AML-193 (cell line): ENCODE measurements at regions not wholly inside any gene's neighbourhood (a gene's known extent, or its start where the extent isn't known, plus 50 kb on each side); places are given as distances from the start of the nearest gene placed in this dataset.

ENCODE experiments used
- DNase-seq, 2 experiments: peaks; one replicate each; lab custom pipeline; 2025; lab: John Stamatoyannopoulos, UW

DNA sequence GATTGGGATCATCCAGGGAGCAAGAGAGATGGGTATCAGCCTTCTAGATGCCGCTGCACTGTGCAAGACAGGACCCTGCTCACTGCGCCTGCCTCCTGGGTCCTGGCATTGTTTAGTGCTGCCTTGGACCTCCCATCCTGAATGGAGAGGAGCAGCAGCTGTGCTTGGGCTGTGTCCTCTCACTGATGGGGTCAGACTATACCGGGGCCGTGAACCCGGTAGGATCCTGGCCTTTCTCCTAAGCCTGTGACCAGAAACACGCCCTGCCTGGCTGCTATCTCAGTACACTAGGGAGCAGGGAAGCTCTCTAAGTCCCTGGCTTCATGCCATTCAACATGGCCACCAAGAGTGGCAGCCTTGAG lies 309.4 kb upstream of the ZNF32 start:
- no peak for DNase-seq

DNA sequence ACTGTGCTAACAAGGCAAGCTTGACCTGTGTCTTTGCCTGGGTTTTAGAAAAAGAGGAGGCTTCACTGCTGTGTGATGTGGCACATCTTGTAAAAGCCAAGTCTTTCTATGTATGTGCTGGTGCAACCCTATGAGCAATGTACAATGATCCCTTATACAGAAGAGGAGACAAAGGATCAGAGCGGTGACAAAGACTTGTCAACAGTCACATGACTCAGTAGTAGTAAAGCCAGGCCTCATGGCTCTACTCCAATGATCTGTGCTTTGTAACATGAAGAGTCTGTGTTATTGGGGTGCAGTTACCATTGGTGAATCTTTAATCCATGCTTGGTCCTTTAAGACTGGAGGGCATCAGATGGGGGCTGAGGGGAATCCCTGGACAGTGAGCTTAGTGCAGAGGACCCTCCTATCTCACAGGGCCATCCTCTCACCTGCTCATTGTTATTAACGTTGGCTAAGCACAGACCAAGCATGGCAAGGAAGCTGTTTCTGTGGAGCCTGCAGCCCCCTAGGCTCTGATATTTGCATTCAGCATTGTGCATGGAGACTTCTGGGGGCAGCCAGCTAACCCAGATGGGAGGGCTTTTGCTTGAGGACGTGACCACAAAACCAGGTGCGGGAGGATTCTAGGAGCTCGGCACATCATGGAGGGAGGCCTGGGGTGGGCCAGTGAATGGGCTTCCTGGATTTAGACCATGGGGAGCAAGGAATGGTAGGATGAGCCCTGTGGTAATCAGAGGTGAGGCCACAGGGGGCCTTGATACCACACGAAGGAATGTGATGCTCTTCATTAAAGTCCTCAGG lies 308.8 kb upstream of the ZNF32 start:
- no peak for DNase-seq

DNA sequence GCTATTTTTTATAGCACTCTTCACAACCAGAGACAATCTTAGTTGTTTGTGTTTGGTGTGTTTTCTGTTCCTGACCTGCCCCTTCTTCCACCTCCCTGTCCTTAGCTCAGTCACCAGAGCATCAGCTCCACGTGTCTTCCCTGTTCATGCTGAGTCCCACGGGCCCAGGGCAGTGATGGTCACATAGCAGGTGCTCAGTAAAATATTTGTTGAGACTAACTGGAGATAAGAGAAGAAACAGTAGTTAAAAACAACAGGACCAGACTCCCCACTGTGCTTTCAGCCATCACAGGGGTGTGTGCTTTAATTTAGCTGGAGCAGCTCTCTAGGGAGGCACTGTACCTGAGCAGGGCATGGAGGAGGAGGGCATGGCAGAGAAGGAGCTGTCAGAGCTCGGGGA lies 307.3 kb upstream of the ZNF32 start:
- DNase-seq: no peak

DNA sequence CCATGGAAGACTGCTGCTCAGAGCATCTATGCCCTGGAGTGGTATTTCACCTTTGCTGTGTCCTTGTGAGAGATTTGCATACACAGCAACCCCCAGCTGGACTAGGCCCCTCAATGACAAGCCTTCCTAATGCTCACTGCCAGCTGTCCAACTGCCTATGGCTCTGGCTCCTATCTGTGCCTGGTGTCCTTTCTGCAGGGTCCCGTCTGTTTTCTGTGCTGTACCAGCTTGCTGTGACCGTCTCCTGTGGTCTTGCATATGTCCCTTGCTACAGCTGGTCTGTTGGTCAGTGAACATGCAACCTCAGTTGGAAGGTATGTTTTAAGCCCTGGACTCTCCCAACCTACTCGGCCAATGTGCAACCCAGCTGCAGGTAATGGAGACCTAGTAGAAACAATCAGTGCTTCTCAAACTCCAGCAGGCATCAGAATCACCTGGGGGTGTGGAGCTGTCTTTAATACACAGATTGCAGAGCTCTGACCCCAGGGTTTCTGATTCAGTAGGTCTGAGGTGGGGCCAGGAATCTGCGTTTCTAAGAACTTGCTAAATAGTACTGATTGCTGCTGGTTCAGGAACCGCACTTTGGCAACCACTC lies 306.4 kb upstream of the ZNF32 start:
- DNase-seq: no peak

DNA sequence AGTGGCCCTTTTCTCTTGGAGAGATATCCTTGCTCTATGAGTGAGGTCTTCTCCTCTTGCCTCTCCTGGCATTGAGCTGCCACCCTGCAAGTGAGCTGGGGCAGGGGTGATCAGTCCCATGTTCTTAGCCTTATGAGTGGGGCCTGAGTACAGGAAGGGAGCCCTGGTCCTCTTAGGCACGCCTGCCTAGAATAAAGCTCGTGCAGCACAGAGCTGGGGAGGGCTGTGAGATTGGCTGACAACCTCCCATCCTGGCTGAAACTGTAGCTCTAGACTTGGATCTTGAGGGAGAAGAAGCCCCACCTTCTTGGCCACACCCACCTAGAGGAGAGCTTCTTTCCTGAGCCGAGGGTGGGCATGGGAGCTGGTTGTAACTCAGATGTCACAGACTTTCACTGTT lies 305.0 kb upstream of the ZNF32 start:
- no peak for DNase-seq

DNA sequence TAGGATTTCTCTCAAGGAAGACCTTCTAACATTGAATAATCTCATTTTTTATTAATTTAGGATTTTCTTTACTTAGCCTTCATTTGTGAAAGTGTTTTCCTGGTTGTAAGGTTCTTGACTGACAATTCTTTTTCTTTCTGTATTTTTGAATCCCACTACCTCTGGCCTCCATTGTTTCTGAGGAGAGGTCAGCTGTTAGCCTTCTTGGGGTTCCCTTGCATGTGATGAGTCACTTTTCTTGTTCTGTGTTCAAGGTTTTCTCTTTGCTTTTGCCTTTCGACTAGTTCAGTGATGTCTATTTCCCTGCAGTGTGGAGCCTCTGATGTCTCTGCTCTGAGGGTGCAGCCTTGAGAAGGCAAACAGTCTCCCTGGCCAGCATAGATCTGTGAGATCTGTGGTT lies 304.1 kb upstream of the ZNF32 start:
- DNase-seq: no peak

DNA sequence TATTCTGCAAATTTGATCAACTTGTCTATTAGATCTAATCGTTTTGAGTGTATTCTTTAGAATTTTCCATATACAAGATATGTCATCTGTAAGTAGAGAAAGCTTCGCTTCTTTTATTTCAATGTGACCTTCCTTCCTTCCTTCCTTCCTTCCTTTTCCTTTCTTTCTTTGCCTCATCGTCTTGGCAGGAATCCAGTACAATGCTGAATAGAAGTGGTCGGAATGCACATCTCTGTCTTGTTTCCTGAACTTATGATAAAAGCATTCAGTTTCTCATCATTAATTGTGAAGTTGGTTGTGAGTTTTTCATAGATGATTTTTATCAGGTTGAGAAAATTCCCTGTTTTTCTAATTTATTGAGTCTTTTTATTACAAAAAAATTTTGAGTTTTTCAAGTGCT lies 300.7 kb upstream of the ZNF32 start:
- no peak for DNase-seq

DNA sequence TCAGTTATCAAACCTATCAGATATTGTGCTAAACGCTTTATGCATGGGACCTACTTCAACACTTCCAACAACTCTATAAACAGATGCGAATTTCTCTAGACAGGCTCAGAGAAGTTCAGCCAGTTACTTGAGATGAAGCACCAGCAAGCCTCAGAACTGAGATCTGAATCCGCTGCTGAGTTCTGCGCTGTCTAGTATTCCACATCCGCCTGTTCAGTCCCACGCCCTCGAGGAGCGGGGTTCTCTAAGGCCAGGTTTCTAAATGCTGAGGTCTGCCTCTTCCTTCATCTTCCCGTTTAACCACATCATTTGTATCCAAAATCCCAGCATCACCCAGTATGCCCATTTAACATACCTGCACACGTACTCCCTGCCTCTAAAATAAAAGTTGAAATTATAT lies 297.8 kb upstream of the ZNF32 start:
- no peak for DNase-seq

DNA sequence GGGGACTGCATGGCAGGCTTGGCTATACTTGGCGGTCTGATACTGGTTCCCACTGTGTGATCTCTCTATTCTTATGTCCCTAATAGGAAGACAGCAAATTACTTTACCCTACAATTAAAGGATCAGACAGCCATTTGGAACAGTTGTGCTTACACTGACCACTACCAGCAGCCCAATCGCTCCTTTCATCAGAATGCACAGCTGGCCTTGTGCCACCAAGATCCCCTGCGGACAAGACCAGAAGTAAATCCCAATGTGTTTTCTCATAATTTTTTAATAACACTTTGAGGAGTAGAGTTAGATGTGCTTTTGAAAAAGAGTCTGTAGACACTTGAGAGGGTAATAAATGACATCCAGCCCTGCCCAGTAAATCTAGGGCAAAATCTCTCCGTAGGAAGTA lies 297.2 kb upstream of the ZNF32 start:
- DNase-seq: no peak

DNA sequence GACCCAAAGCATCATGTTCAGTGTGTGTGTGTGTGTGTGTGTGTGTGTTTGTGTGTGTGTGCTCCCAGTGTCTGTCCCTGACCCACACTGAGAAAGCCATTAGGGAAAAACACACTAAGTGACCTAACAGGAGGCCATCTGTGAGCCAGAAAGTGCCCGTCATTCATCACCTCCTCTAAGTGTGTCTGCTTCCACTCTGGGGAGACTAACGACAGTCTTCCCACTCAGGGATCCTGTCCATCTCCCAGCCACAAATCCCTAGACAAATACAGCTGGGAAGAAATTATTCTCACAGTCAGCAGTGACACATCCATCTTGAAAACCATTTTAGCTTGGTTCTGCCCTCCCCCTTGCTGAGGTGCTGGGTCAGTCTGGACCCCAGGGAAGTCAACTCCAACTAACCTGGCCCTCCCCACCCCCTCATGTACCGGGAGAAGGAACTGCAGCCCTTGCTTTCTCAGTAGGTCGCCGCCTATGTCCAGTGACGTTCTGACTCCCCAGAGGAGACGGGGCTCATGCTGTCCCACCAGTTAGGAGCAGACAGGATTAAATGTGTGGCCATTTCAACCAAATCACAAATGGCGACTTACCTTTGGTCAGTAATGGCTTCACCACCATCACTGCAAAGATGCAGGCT lies 296.5 kb upstream of the ZNF32 start:
- no peak for DNase-seq

DNA sequence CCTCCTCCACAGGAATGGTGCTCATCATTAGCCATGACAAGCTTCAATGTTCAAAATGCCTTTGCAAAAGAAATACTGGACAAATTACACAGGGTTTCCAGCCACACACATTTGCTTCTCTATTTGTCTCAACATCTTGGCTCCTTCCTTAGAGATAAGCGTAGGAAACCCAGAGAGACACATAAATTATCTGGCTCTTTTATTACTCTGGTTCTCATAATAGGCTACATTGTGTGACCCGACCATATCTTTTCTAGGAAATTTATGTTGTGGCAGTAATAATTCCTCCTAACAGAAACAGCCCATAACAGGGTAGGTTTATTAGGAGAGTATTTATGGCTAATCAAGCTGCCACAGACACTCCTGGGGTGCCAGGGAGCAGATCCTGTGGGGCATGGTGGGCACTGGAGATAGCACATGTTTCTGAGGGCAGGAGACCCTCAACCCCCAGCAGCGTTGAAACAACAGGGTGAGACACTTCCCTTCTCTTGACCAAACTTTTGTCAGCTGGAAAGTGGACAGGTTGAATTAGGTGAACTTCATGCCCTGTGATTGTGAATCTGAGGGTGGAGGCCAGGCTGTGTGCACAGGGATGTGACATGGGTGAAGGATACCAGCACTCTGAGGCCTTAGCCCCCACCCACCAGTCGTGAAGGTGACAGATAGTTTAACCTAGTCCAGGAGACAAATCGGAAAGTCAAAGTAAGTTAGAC lies 295.9 kb upstream of the ZNF32 start:
- no peak for DNase-seq

DNA sequence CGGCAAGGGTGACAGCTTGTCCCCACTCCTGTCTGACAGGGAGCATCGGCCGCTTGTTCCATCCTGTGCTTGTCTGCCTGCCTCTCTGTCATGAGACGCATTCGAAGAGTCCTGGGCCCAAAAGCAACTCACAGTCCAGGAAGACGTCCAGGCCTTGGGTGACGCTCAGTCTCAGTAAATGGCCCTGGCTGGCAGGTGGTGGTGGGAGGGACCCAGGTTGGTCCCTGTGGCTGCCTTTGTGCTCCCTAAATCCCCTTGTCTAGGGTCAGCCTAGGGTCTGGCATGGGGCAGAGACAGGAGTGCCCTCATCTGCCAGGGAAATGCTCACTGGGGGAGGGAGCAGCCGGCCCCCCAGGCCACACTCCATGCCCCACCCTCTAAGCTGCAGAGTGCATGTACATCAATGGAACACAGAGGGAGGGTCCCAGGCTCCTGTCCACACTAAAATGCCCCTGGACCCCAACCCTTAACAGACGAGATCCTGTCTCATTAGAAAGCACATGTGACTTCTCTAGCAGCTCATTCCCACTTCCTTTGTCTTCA lies 295.2 kb upstream of the ZNF32 start:
- no peak for DNase-seq

DNA sequence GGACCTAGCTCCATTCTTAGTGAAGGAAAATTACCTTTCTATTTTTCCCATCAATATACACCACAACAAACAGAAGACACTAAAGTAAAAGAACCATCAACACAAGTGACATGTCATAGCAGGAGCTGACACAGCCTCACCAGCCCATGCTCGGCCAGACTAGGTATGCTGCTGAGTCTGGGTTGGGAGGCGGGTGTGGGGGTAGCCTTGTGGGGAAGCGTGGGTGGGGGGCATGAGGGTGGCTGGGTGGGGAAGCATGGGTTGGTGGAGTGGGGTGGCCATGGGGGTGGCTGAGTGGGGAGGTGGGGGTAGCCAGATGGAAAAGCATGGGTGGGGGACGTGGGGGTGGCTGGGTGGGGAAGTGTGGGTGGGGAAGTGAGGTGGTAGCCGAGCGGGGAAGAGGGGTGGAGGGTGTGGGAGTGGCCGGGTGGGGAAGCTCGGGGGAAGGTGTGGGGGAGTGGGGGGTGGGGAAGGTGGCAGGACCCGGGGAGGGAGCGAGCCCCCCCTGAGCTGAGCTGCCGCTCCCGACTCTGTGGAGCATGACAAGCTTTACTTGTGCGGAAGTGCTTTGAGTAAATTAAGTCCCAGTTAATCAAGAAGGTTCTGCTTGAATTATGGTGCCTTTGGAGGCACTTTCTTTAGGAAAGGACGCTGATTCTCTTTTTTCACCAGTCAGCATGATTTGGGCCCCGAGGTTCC lies 294.6 kb upstream of the ZNF32 start:
- no peak for DNase-seq

DNA sequence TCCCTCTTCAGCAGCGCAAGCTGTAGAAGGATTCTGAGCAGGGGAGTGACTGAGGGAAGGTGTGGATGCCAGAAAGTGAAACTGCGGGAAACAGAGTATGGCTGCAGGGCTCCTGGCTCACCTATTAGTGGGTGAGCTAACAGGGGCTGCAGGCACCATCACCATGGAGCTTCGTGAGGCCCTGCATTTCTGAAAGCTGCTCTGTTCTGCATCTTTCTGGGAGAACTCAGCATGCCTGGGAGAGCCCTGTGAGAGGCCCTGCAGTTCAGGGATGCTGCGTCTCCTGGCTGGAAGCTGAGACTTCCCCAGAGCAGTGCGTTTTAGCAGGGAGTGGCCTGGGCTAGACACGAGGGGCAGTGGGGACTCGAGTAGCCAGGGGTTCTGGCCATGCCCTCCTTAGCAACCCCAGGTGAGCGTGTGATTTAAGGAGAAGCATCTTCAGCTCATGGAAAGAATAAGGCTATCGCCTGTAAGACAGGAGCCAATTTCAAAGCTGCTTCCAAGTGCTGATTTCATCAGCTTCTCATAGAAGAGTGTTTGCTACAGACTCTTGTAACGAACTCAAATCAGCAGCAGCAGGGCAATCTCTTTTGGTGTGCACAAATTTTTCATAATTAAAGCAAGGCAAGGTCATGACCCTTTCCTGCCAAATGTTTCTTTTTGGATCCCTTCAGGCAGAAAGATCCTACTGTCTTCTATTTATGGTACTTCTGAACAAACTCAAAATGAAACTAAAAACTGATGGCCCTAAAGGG lies 293.6 kb upstream of the ZNF32 start:
- DNase-seq: no peak

DNA sequence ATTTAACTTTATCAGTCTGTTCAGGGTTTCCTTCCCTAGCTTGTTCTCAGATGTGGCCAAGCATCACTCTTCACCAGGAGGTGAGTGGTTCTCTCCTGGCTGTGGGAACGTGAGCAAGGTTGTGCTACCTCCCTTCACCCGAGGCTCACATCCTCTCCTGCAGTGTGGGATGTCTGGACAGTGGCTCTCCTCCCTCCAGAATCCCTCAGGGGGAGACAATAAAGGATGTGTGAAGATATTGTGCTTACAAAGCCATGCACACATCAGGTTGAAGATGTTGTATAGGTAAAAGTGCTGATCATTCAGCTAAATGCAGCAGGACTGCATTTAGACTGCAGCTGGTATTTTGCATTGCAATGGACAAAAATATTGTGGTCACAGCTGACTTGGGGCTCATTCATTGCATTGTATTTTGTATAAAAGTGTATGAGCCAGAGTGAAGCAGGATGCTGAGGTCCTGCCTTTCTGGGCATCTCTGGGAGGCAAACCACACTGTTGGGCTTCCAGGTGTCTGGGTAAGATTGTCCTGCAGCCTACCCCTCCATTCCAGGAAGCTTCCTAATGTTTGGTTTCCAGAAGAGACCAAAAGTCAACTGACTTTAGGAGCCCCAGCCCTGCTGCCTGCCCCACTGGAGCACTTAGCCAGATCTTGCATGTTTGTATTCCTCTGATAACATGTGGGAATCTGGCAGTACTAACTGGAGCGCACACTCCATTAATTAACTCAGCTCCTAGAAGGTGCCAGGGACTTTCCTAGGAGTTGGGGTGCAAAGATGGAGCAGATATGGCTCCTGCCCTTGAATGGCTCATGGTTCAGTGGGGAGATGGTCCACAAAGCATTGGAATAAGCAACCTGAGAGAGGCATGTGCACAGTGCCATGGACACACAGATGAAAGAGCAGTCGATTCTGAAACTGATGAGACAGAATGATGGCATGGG lies 292.5 kb upstream of the ZNF32 start:
- no peak for DNase-seq

DNA sequence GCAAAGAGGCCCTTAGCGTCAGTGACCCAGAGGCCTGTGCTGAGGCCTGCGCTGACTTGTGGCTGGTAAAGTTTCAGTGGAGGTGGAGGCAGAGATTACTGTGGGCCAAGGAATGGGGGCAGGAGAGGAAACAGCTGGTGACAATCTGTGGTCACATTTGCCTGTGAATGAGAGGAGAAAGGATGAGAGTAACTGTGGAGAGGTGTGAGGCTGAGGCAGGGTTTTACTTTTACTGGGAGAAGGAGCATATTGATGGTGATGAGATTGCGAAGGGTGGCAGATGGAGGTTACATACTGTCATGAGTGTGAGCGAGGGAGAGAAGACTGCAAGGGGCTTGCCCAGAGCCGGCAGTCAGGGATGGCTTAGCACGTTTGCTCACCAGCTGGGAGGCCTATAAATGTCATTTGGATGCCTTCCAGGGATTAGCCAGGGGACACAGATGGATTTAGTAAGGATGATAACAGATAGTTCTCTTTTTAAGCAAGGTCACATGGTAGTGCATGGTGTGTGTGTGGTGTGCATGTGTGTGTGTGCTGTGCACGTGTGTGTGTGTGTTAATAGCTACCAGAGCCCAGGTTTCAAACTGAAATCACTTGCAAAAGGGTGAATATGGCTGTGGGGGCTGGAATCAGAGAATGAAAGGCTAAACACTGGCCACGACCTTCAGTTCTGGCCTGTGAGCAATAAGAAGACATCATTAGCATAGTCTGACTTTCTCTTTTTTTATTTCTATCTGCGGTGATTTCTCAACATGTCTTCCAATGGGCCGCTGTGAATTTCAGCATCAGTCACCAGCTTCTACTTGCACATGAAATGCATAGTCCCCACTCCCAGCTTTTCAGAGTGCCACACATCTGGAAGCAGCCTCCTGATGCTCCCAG lies 291.5 kb upstream of the ZNF32 start:
- no peak for DNase-seq

DNA sequence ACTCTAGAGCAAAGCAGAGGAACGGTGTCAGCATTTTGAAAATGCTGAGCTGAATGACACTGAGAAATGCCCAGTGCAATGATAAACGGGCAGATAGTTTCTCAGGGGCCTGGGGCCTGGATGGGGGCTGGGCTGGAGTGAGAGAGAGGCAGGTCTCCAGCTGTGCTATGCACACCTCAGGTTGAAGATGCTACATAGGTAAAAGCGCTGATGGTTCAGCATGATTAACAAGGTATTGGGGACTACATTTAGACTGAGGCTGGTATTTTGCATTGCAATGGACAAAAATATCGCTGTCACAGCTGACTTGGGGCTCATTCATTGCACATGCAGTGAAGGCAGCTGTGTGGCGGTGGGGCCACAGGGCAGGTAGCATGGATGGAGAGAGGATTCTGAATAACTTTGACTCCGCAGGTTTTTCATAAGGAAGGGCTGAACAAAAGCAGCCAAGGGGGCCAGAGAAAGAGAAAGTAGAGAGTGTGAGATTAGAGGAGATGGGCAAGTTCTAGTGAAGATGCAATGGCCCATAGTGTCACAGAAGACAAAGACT lies 290.8 kb upstream of the ZNF32 start:
- no peak for DNase-seq

DNA sequence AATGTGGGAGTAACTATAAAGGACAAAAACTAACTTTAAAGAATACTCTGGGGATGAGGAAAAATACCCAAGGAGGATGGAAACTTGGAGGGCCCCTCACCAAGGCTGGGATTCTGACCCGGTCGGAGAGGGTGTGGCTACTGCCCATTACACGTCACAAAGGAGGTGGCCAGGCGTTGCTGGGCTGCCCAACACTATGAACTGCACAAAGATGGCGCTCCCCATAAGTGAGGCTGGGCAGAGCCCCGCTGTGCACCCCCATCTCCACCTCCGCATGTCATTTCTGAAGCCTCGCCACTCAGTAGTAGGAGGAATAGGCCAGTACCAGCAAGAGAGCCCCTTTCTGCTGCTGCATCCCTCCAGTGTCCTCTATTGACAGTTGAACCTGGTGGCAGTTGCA lies 290.1 kb upstream of the ZNF32 start:
- no peak for DNase-seq
